ENCODE measurements at regions not wholly inside any gene's neighbourhood (a gene's known extent, or its start where the extent isn't known, plus 50 kb on each side); places are given as distances from the start of the nearest gene placed in this dataset.

DNA sequence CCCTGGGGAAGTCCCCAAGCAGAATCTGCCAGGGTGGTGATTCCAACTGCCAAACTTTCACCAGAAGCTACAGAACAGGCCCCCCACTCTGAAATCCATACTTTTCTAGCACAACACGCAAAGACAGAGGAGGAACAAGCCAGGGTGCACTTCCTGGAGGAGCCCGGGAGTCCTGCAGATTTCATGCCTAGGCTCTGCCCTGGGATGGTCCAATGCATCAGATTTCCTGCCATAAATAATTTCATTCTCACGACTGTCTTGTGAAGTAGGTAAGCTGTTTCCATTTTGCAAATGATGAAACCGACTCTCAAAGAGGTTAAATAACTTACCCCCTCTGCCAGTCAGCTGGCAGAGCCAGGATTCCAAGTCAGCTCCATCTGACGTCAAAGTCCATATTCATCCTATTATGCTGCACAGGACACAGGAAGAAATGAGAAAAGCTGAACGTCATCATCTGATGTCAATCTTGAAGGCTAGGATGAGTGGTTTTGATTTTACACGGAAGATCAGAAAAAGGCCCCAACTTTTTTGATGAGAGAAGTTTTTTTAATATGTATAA lies 134.8 kb upstream of the IGF1R start:
- TF ChIP-seq, protein P1, sequence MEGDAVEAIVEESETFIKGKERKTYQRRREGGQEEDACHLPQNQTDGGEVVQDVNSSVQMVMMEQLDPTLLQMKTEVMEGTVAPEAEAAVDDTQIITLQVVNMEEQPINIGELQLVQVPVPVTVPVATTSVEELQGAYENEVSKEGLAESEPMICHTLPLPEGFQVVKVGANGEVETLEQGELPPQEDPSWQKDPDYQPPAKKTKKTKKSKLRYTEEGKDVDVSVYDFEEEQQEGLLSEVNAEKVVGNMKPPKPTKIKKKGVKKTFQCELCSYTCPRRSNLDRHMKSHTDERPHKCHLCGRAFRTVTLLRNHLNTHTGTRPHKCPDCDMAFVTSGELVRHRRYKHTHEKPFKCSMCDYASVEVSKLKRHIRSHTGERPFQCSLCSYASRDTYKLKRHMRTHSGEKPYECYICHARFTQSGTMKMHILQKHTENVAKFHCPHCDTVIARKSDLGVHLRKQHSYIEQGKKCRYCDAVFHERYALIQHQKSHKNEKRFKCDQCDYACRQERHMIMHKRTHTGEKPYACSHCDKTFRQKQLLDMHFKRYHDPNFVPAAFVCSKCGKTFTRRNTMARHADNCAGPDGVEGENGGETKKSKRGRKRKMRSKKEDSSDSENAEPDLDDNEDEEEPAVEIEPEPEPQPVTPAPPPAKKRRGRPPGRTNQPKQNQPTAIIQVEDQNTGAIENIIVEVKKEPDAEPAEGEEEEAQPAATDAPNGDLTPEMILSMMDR (IDR thresholded peaks at IDR 0.05; ENCODE audit: control extremely low read depth, extremely low read depth, low read depth, missing control alignments) = no peak
- no peak for DNase-seq (ENCODE audit: extremely low spot score)
- ChIA-PET POLR2A (no interaction called here), CTCF (interaction anchor here (1.2 to 2.4 kb wide), 2 partner anchors 133 to 146 kb away, joined by 4 to 9 read pairs; no protein-coding TSS in a partner anchor)

DNA sequence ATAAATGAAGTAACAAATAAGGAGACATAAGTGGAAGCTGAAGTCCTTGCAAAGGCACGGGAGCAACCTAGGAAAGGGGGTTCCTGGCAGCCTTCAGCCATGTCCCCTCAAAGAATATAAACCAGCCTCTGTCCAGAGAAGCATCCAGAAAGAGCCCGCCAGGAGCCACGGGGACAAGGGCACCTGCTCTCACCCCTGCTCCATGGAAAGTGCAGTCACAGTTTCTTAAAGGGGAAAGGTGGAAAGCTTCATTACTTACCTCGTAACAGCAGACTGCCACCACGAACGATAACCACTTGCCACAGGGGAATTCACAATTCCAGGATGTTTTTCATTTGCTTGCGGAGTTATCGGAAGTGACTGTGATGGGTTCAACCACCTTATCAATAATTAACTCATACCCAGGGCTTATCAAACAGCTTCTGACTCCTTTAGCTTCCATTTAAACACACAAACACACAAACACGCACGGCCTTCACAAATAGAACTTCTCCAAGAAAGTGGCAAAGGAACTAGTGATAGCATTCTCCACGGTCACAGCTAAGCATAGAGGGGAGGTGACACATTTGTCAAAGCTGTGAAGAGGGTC lies 134.2 kb upstream of the IGF1R start:
- DNase-seq (ENCODE audit: extremely low spot score) = no peak
- ChIA-PET CTCF (interaction anchor here (1.2 to 2.4 kb wide), 3 partner anchors 132 to 146 kb away, joined by 3 to 9 read pairs (median 4); no protein-coding TSS in a partner anchor), POLR2A (no interaction called here)
- TF ChIP-seq, protein P1 (IDR thresholded peaks at IDR 0.05; ENCODE audit: control extremely low read depth, extremely low read depth, low read depth, missing control alignments) = no peak

DNA sequence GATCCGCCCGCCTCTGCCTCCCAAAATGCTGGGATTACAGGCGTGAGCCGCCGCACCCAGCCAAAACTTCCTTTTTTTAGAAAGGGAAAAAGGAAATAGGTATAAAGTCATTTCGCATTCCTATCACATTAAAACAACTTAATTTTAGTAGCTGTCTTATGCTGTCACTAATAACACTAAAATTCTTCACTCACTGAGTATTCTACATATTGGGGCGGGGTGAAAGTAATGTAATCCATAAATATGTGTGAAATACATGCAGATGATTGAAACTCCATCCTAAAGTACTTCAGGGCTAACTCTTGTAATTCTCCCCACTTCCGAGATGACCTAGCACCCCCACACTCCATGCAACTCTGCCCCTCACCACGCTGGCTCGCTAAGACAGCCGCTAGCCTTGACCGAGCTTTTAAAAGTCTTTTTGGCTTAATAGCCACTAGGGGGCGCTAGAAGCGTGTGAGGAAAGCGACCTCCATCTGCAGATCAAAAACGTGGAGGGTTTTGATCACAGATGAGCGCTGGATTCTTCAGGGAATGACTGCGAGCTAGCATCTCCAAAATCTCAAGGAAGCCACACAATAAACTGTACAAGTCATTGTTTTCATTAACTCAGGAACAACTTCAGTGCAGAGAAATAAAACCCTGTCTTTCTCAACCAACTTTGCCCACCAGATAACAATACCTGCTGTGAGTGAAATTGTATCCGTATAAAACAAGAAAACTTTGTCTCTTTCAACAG lies 129.3 kb upstream of the IGF1R start:
- ChIA-PET POLR2A (no interaction called here), CTCF (interaction anchor here (0.6 to 7.8 kb wide), 32 partner anchors 9 to 559 kb away, joined by 3 to 120 read pairs (median 3); partner anchors contain the start of gene IGF1R)
- DNase-seq (ENCODE audit: extremely low spot score) = peak; percentile 75
- TF ChIP-seq, protein P1 (IDR thresholded peaks at IDR 0.05; ENCODE audit: control extremely low read depth, extremely low read depth, low read depth, missing control alignments) = peak; percentile 60

DNA sequence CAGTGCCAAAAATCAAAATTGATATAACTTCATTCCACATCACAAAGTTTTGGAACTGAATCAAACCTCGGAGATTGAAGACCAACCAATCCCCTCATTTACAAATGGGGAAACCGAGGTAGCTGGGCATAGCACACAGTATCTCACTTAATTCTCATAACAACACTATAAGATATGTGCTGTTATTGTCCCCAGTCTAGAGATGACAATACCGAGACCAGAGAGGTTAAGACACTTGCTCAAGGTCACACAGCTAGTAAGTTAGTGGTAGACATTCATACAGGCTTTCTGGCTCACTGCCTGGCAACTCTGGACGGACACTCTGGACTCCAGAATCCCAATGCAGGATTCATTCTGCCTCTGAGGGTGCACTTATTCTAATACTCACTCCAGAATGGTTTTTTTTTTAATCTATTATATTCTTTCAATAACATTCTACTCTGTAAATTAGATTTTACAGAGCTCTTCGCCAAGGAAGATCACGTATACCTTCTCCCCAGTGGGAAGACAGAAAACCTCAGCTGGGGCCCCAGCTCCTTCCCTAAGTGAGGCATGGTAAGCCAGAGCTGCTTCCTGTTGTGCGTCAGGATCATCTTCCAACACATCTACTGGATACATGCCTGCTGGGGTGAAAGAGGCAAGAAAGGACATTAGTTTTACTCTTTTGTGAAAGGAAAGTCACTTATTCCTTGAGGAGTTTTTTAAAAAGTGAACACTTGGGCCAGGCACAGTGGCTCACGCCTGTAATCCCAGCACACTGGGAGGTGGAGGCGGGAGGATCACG lies 128.4 kb upstream of the IGF1R start:
- no peak for DNase-seq (ENCODE audit: extremely low spot score)
- TF ChIP-seq, protein P1 (IDR thresholded peaks at IDR 0.05; ENCODE audit: control extremely low read depth, extremely low read depth, low read depth, missing control alignments) = no peak
- CTCF ChIA-PET = interaction anchor here (0.8 to 7.8 kb wide), 26 partner anchors 11 to 558 kb away, joined by 3 to 120 read pairs (median 3); no protein-coding TSS in a partner anchor
- POLR2A ChIA-PET = no interaction called here

DNA sequence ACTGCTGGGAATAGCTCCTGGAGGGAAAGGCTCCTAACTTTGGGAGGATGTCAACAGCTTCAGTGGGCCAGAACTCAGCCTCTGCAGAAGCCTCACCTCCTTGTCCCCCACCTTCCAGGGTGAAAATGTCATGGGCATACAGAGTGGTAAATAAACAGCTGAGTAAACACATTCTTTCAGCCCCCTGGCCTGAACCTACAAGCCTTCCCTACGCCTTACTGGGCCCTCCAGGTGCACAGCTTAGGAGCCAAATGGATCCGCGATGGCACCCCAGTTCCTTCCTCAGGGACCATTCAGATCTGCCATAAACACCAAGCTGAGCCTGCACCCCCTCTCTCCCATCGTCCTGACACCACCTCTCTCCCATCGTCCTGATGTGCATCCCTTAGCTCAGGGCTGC lies 126.2 kb upstream of the IGF1R start:
- TF ChIP-seq, protein P1 (IDR thresholded peaks at IDR 0.05; ENCODE audit: control extremely low read depth, extremely low read depth, low read depth, missing control alignments) = no peak
- ChIA-PET CTCF (interaction anchor here (1.0 to 7.8 kb wide), 8 partner anchors 39 to 555 kb away, joined by 3 to 120 read pairs (median 4); no protein-coding TSS in a partner anchor), POLR2A (no interaction called here)
- DNase-seq (ENCODE audit: extremely low spot score) = no peak

Data from GM10248 (cell line).